EH (cell line): ENCODE measurements at regions not wholly inside any gene's neighbourhood (a gene's known extent, or its start where the extent isn't known, plus 50 kb on each side); places are given as distances from the start of the nearest gene placed in this dataset.
"Not testable (repeated sequence)": the region's sequence is repeated elsewhere in the genome, so short reads cannot be mapped to it uniquely, and the experiment has no call there.

ENCODE experiments used
- DNase-seq: peaks from one replicate; pipeline ENCODE4 v3.0.0-alpha.2; 2015; ENCODE audit warnings: low read depth

GRCh38 chr6:25160134-25160533 lies 119.0 kb upstream of the CARMIL1 start:
- not testable (repeated sequence) for DNase-seq

- no peak for DNase-seq
Measured at GRCh38 chr6:25165177-25165576, 114.0 kb upstream of the CARMIL1 start.

DNA sequence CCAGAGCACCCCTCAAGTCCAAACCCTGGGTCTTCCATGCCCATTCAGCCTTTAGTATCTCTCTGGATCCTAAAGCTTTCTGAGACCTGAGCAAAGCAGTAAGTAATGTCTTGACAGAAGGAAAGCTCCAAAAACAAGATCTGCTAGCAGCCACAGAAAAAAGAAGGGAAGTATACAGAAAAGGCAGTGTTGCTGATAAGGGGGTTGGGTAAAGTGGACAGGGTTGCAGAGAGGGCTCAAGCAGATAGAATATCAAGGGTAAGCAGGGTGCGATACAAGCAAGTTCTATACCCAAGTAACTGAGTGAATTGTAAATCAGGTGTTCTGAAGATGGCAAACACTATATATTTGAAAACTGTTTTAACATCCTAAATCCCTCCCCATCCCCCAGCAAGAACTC lies 113.4 kb upstream of the CARMIL1 start:
- no peak for DNase-seq

- DNase-seq = no peak
Measured at GRCh38 chr6:25166955-25167748, 112.0 kb upstream of the CARMIL1 start.

- no peak for DNase-seq
Measured at GRCh38 chr6:25167961-25168360, 111.2 kb upstream of the CARMIL1 start.

DNA sequence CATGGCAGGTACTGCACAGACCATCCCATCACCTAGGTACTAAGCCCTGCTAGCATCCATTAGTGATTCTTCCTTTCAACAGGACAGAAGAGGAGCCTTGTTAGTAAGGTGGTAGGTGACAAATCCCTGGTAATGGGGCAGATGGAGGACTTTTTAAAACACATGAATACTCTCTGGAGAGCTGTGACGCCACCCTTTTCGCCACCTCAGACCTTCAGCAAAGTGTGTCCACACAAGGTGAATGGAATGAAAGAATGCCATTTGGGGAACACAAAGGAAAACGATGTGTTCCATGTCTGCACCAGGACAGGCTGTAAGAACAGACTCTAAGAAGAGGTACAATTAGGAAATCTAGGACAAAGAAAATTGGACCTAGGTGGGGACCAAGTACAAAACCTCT lies 110.5 kb upstream of the CARMIL1 start:
- no peak for DNase-seq

DNA sequence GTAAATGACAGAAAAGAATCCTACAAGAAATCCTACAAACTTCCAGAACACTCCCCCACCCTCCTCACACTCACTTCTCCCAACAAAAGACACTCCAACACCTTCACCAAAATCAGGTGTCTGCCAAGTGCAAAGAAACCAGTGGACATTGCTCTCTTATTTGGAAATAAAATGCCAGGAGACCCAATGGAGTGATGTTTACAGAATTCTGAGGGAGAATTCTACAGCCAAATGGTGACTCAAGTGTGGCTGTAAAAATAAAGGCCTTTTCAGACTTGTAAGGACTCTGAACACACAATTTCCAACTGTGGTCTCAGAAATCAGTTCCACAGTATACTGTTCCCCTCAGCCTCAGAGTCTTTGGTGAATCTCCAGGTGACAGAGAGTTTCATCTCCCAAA lies 109.6 kb upstream of the CARMIL1 start:
- DNase-seq = peak; percentile 58

DNA sequence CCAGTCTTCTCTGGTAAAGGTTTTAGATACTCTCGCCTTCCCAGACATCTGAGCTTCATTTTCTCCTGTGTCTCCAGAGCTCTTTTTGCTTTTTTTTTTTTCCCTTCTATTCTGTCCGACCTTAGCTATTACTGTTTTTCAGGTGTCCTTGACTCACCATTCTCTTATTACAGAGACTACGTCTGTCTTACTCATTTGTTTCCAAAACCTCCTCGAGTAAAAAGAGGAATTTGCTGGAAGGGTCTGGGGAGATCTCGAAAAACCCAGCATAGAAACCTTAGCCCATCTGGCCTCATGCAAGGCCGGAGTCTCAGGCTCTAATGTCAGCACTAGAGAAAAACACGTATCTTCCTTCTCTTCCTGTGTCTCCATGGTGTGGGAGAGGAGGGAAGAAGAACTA lies 109.2 kb upstream of the CARMIL1 start:
- DNase-seq = no peak

DNA sequence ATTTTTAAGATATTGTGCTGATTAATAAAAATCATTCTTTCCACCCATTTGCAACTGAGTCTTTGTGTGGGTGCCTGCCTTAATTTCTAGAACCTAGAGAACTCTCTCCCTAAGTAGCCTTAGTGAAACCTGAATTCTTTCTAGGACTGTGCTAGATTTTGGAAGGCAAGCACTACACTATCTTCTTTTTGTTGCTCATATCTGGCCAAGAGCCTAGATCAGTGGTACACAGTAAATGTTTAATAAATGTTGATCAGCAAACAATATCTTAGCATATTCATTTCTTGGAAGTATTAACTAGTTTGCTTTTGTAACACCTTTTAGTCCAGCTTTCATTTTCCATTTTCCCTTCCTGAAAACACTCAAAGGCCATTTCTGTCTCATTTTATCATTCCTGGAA lies 108.5 kb upstream of the CARMIL1 start:
- DNase-seq = no peak

- no peak for DNase-seq
Measured at GRCh38 chr6:25171301-25171700, 107.9 kb upstream of the CARMIL1 start.

GRCh38 chr6:25172819-25173218 lies 106.4 kb upstream of the CARMIL1 start:
- peak; percentile 100 for DNase-seq

DNA sequence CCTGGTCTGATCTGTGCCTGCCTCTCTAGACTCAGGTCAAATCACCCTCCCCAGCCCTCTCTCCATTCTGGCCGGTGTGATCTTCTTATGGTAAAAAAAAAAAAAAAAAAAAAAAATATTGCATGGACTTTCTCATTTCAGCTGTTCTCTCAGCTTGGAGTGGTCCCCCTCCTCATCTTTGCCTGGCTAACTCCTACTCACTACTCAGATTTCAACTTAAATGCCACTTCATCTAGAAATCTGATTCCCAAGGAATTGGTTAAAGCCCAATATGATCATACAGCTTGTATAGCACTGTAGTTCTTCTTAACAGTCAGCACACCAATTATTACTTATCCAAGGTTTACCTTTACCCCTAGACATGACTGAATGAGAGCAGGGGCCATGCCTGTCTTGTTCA lies 105.9 kb upstream of the CARMIL1 start:
- no peak for DNase-seq

- DNase-seq = peak; percentile 98
Measured at GRCh38 chr6:25173951-25174474, 105.2 kb upstream of the CARMIL1 start.

DNA sequence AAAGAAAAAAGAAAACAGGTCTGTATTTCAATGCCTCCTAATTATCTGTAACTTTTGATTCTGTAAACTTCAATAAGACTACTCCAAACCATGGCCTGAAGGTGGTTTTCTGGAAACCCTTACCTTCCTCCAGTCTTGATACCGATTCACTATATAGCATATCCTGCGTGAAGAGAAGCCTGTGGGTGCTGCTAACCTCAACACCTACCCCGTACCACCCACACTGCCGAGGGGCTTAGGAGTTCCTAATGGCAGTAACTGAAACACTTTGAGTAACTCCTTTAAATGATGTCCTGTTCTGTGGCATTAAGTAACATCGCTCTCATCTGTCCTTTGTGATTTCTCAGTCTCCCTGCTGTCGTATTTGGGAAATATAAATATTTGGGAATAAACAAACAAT lies 104.5 kb upstream of the CARMIL1 start:
- DNase-seq = no peak

DNA sequence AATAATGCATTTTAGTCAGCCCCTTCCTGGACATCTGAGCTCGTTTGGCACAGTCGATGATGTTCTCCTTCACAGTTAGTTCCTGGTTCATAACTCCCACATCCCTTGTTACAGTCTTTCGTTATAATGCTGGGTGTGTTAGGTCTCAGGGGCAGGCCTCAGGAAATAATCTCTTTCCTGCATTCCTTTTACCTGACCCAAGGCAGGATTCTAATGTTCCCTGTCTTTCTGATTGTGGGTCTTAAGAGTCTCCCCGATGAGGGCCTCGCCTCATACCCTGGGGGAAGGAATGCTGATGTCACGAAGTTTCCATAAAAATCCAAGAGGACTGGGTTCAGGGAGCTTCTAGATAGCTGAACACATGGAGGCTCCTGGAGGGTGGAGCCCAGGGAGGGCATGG lies 104.0 kb upstream of the CARMIL1 start:
- peak; percentile 90 for DNase-seq

DNA sequence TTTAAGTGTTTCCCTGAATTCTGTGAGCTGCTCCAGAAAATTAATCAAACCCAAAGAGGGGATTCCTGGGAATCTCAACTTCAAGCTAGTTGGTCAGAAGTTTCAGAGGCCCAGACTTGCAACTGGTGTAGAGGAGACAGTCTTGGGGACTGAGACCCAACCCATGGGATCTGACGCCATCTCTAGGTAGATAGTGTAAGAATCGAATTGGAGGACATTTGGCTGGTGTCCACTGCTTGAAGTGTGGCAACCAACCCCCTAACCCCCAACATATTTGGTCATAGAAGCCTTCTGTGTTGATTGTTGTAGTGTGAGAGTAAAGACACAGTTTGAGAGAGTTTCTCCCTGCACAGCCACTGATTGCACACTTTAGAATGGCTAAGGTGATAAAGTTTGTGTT lies 103.5 kb upstream of the CARMIL1 start:
- no peak for DNase-seq

- DNase-seq = no peak
Measured at GRCh38 chr6:25176466-25176865, 102.7 kb upstream of the CARMIL1 start.

DNA sequence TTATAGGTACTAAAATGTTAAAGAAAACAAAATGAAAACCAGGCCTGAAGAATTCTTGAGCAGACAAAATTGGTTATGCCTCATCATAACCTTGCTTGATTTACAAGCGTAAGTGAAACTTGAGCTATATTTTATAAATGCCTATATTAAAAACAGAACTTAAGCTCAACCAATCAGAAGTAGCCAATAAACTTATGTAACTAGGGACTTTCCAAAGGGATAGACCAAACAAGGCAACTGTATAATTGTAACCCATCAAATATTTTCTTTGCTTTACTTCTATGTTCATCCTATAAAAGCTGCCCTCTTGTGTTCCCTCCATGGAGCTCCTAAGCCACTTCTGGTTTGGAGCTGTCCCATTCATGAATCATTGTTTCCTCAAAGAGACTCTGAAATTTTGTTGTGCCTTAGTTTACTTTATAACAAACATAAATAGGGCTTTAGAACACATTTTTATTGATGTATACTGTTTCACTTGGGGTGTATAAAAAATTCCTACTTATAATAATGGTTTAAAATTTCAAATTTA lies 101.6 kb upstream of the CARMIL1 start:
- peak; percentile 26 for DNase-seq

GRCh38 chr6:25178336-25179035 lies 100.7 kb upstream of the CARMIL1 start:
- no peak for DNase-seq

DNA sequence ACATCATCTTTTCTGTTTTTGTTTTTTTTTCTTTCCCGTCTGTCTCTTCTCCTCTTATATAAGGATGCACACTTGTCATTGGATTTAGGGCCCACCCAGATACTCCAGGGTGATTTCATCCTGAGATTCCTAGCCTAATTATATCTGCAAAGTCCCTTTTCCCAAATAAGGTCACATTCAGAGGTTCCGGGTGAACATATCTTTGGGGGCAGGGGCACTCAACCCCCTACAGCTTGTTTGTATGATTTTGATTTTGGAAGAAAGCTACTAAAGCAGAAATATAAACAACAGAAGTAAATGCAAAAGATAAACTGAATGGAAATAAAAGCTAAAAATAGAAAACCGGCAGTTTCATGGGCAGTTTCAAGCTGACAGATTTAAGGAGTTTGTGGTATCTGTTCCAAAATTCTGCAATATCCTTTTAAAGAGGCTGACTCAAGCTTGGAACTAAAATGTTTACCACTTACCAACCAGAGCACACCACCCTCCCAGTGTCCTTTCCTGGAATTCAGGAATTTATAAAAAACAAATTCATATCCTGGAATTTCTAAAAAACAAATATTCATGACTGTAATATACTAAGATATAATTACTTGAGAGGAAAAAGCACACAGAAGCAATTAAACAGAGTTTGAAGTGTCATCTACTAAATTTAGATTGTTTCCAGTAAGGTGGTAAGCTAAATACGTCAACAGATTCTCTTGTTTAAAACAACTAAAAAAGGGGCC lies 100.0 kb upstream of the CARMIL1 start:
- DNase-seq = peak; percentile 94

- no peak for DNase-seq
Measured at GRCh38 chr6:25180630-25181349, 98.4 kb upstream of the CARMIL1 start.

- DNase-seq = no peak
Measured at GRCh38 chr6:25181350-25181724, 97.8 kb upstream of the CARMIL1 start.
